HepG2 (cell line): ENCODE measurements at regions not wholly inside any gene's neighbourhood (a gene's known extent, or its start where the extent isn't known, plus 50 kb on each side); places are given as distances from the start of the nearest gene placed in this dataset.

Experiments
- ATAC-seq: fragments of 200-7000 bp; cut with Tn5 transposase; 3 replicates; pipeline ENCODE4 v1.9.1; 2020; ENCODE audit warnings: mild to moderate bottlenecking, moderate library complexity
- BruUV-seq: library from RNA; stranded (reverse); fragments of 400-500 nt; replicated peaks from 2 replicates; lab custom pipeline; 2021; lab: Mats Ljungman, UMichigan
- CTCF ChIA-PET: fragments of 300-600 bp; formaldehyde crosslinking; extraction: SDS; loops from one replicate; lab custom pipeline; 2021; ENCODE audit warnings: low total read pairs, inconsistent platforms, low intra/inter-chr PET ratio; lab: Yijun Ruan, JAX
- POLR2A ChIA-PET: fragments of 350-600 bp; sonication (Branson Sonifier 250); formaldehyde crosslinking; loops from one replicate; lab custom pipeline; 2020; ENCODE audit warnings: antibody characterized with exemption, inconsistent platforms; lab: Yijun Ruan, JAX
- DNase-seq: peaks from one replicate; pipeline ENCODE4 v3.0.0-alpha.2; 2015; ENCODE audit warnings: low spot score
- FAIRE-seq: peaks from 3 replicates; lab custom pipeline; 2011; peaks lifted over from hg19 to GRCh38; lab: Jason Lieb, UNC
- H2AFZ ChIP-seq: one replicate; pipeline ENCODE4 v1.6.1; 2011; ENCODE audit warnings: low read length, inconsistent platforms
- H3K27ac ChIP-seq: fragments of 300-600 bp; 3 replicates; pipeline ENCODE4 v1.8.0; 2011; ENCODE audit warnings: mixed run types, mild to moderate bottlenecking, mixed read lengths, low read length, inconsistent platforms; ENCODE audit not compliant: insufficient read depth; ENCODE audit errors: extremely low read length
- H3K27me3 ChIP-seq, 2 experiments: fragments of 200-600 bp in 1 of 2; 2 replicates in 1 of 2; 3 replicates in 1 of 2; pipeline versions ENCODE4 v1.6.0 to v1.8.0; 2011; ENCODE audit warnings: low read length in 2 of 2, mild to moderate bottlenecking in 2 of 2, moderate library complexity in 2 of 2, inconsistent platforms in 1 of 2; ENCODE audit not compliant: insufficient read depth in 2 of 2, control insufficient read depth in 1 of 2
- H3K36me3 ChIP-seq, 2 experiments: fragments of 200-600 bp in 1 of 2; replicated peaks in 1 of 2; 2 replicates in 1 of 2; 3 replicates in 1 of 2; pipeline versions ENCODE4 v1.5.1 to v1.8.0; 2011; ENCODE audit warnings: low read length in 2 of 2, inconsistent platforms in 1 of 2; ENCODE audit not compliant: insufficient read depth in 2 of 2, control insufficient read depth in 1 of 2
- H3K4me1 ChIP-seq: 2 replicates; pipeline ENCODE4 v1.5.1; 2012; ENCODE audit warnings: low read length, inconsistent platforms; ENCODE audit not compliant: insufficient read depth
- H3K4me2 ChIP-seq: 2 replicates; pipeline ENCODE4 v1.6.0; 2011; ENCODE audit warnings: low read depth, low read length, inconsistent platforms
- H3K4me3 ChIP-seq, 3 experiments: fragments of 200-600 bp in 1 of 3; sonication (generic), shearing (Covaris generic) in 1 of 3; replicated peaks in 1 of 3; 2 replicates each; pipeline ENCODE4 v1.5.1; 2011 to 2016; ENCODE audit warnings: low read length in 3 of 3, inconsistent platforms in 2 of 3, low read depth in 2 of 3, mild to moderate bottlenecking in 2 of 3, control low read depth in 1 of 3, mixed read lengths in 1 of 3; ENCODE audit not compliant: insufficient read depth in 1 of 3
- H3K79me2 ChIP-seq: one replicate; pipeline ENCODE4 v1.6.1; 2011; ENCODE audit warnings: low read length, inconsistent platforms; ENCODE audit not compliant: insufficient read depth
- H3K9ac ChIP-seq: 2 replicates; pipeline ENCODE4 v1.6.0; 2011; ENCODE audit warnings: mild to moderate bottlenecking, low read depth, low read length, inconsistent platforms; ENCODE audit not compliant: insufficient read depth
- H3K9me3 ChIP-seq: 2 replicates; pipeline ENCODE4 v1.5.1; 2012; ENCODE audit warnings: mild to moderate bottlenecking, low read length
- H4K20me1 ChIP-seq: 2 replicates; pipeline ENCODE4 v1.6.0; 2011; ENCODE audit warnings: inconsistent platforms, mild to moderate bottlenecking, low read length, moderate library complexity; ENCODE audit not compliant: insufficient read depth
- KLF9 ChIP-seq: IDR thresholded peaks from 2 replicates; pipeline ENCODE4 v1.6.1; 2016; ENCODE audit warnings: low read depth
- PCBP2 ChIP-seq: fragments of 200-400 bp; formaldehyde crosslinking; optimal IDR thresholded peaks from 2 replicates; pipeline ENCODE3; 2018; ENCODE audit warnings: low read length, low read depth; ENCODE audit not compliant: poor library complexity, severe bottlenecking
- PRMT3 ChIP-seq: sonication (generic); formaldehyde crosslinking; IDR thresholded peaks from 2 replicates; pipeline ENCODE4 v1.8.1; 2022; ENCODE audit warnings: low read depth, mild to moderate bottlenecking, moderate library complexity, missing genetic modification reagents, borderline replicate concordance
- SIN3B ChIP-seq: fragments of 150-350 bp; IDR thresholded peaks from 2 replicates; pipeline ENCODE4 v1.6.1; 2014; ENCODE audit warnings: low read length
- SOX6 ChIP-seq, 2 experiments: fragments of 450-650 bp in 1 of 2; sonication (generic) in 1 of 2; formaldehyde crosslinking in 1 of 2; IDR thresholded peaks; 2 replicates each; pipeline versions ENCODE4 v1.4.0 to v1.6.1; 2017 to 2020; ENCODE audit warnings: antibody characterized with exemption in 1 of 2, mild to moderate bottlenecking in 1 of 2, missing genetic modification reagents in 1 of 2
- ZNF557 ChIP-seq: sonication (generic); formaldehyde crosslinking; IDR thresholded peaks from 2 replicates; pipeline ENCODE4 v1.4.0; 2020; ENCODE audit warnings: missing genetic modification reagents
- ZNF589 ChIP-seq: sonication (generic); formaldehyde crosslinking; conservative IDR thresholded peaks from 2 replicates; pipeline ENCODE4 v1.8.0; 2022; ENCODE audit warnings: mild to moderate bottlenecking, moderate library complexity, missing genetic modification reagents
- WGBS: methylation state at CpG from one replicate; pipeline ENCODE4 v1.1.6; 2017; ENCODE audit warnings: low lambda C conversion rate; 5-methylcytosine and 5-hydroxymethylcytosine counted together
- in situ Hi-C: cut with HindIII; loops from 2 replicates; pipeline ENCODE4 v1.10.0; 2017; ENCODE audit warnings: low pct_unique_long_range_greater_than_20kb; ENCODE audit not compliant: extremely low pct_ligation_motif_present
- intact Hi-C: fragments of 100-400 bp; cut with micrococcal nuclease; formaldehyde crosslinking; loops from one replicate; pipeline ENCODE4 v1.10.0; 2022; ENCODE audit not compliant: unreplicated experiment
- TF ChIP-seq, protein P1 (sequence below): sonication (generic); formaldehyde crosslinking; conservative IDR thresholded peaks from 2 replicates; pipeline ENCODE4 v1.4.0; 2020; ENCODE audit warnings: missing genetic modification reagents
- TF ChIP-seq, protein P2 (sequence below): sonication (generic); formaldehyde crosslinking; IDR thresholded peaks from 2 replicates; pipeline ENCODE4 v1.9.0; 2022; ENCODE audit warnings: missing genetic modification reagents, mild to moderate bottlenecking, borderline replicate concordance
- TF ChIP-seq, protein P3 (sequence below), 2 experiments: fragments of 450-650 bp in 1 of 2; sonication (generic) in 1 of 2; formaldehyde crosslinking in 1 of 2; IDR thresholded peaks; 2 replicates each; pipeline versions ENCODE4 v1.6.1 to v1.8.0; 2016 to 2022; ENCODE audit warnings: antibody characterized with exemption in 1 of 2, mild to moderate bottlenecking in 1 of 2, missing genetic modification reagents in 1 of 2

DNA sequence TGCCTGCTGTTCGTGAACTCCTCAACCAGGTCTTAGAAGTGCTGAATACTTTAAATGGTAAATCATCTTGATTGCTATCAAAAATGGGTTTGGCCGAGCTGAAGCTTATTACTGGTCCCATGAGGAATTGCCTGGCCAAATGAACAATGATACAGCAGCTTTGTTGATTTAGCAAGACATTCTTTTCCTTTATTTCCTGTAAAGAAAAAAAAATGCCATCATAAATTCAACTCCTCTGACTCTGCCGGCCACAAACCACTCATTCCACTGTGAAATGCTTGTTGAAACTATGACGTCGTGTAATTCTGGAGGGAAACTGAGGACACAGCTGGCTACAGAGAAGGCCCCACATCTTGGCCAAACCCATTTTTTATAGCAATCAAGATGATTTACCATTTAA lies 74.2 kb upstream of the ID2 start (continued):
- TF ChIP-seq ZNF557 (no peak), SIN3B (no peak), SOX6 (IDR thresholded peaks at IDR 0.05) (no peak), SOX6 (CRISPR knock-in tag; IDR thresholded peaks at IDR 0.05) (no peak)
- TF ChIP-seq, protein P1, sequence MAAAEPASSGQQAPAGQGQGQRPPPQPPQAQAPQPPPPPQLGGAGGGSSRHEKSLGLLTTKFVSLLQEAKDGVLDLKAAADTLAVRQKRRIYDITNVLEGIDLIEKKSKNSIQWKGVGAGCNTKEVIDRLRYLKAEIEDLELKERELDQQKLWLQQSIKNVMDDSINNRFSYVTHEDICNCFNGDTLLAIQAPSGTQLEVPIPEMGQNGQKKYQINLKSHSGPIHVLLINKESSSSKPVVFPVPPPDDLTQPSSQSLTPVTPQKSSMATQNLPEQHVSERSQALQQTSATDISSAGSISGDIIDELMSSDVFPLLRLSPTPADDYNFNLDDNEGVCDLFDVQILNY (CRISPR knock-in tag) = no peak

DNA sequence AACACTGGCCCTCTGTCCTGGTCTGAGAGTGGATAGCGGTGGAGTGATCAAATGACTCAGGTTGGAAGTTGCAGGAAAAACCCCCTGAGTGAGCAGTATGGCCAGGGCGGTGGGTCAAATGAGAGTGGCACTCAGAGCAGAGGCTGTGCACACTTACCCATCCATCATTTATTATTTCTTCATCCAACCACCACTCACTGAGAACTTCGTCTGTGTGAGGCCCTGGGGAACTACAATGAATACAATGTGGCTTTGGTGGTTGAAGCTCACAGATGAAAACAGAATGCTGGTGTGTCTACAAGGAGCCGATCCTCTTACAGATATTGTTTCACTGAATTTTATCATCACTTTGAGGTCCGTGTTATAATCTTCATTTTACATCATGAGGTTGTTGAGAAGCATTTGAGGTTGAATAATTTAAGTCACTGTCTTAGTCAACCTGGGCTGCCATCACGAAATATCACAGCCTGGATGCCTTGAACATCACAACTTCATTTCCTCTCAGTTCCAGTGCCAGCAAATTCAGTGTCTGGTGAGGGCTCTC lies 73.4 kb upstream of the ID2 start:
- in situ Hi-C loops (no loop called here), intact Hi-C loops (loop anchor here (5.0 kb wide), 1 partner anchor 36 kb away; no protein-coding TSS in a partner anchor)
- CTCF ChIA-PET = no interaction called here
- ATAC-seq = no peak
- POLR2A ChIA-PET = interaction anchor here (0.8 to 10.8 kb wide), 6 partner anchors 17 to 72 kb away, joined by 3 to 206 read pairs (median 26); partner anchors contain the start of gene ID2
- BruUV-seq = no TSS peak
- H3K27ac ChIP-seq = peak overlapping the region; percentile 55
- no peaks in the 10 kb centered on the region for H3K36me3 ChIP-seq
- H3K9me3 ChIP-seq = no peaks in the 10 kb centered on the region
- H3K9ac ChIP-seq = 0 out of 2 replicates have a peak overlapping the region, but pooled peaks have one; percentile 3
- peaks cover 81% of the 10 kb centered on the region for H3K4me1 ChIP-seq
- no peak overlapping the region for H3K4me3 ChIP-seq
- no peak for FAIRE-seq
- no peak overlapping the region for H2AFZ ChIP-seq
- WGBS = 94% methylated on average over 6 of the region's 6 CpGs
- H3K4me2 ChIP-seq = no peak overlapping the region
- H3K27me3 ChIP-seq = no peaks in the 10 kb centered on the region
- H4K20me1 ChIP-seq = no peaks in the 10 kb centered on the region
- H3K79me2 ChIP-seq = no peaks in the 10 kb centered on the region
- DNase-seq = no peak
- TF ChIP-seq PRMT3 (CRISPR knock-in tag) (no peak), ZNF589 (CRISPR knock-in tag) (no peak), KLF9 (CRISPR knock-in tag) (no peak), PCBP2 (no peak)
- TF ChIP-seq, protein P2, sequence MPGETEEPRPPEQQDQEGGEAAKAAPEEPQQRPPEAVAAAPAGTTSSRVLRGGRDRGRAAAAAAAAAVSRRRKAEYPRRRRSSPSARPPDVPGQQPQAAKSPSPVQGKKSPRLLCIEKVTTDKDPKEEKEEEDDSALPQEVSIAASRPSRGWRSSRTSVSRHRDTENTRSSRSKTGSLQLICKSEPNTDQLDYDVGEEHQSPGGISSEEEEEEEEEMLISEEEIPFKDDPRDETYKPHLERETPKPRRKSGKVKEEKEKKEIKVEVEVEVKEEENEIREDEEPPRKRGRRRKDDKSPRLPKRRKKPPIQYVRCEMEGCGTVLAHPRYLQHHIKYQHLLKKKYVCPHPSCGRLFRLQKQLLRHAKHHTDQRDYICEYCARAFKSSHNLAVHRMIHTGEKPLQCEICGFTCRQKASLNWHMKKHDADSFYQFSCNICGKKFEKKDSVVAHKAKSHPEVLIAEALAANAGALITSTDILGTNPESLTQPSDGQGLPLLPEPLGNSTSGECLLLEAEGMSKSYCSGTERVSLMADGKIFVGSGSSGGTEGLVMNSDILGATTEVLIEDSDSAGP (CRISPR knock-in tag) = no peak
- TF ChIP-seq, protein P3, sequence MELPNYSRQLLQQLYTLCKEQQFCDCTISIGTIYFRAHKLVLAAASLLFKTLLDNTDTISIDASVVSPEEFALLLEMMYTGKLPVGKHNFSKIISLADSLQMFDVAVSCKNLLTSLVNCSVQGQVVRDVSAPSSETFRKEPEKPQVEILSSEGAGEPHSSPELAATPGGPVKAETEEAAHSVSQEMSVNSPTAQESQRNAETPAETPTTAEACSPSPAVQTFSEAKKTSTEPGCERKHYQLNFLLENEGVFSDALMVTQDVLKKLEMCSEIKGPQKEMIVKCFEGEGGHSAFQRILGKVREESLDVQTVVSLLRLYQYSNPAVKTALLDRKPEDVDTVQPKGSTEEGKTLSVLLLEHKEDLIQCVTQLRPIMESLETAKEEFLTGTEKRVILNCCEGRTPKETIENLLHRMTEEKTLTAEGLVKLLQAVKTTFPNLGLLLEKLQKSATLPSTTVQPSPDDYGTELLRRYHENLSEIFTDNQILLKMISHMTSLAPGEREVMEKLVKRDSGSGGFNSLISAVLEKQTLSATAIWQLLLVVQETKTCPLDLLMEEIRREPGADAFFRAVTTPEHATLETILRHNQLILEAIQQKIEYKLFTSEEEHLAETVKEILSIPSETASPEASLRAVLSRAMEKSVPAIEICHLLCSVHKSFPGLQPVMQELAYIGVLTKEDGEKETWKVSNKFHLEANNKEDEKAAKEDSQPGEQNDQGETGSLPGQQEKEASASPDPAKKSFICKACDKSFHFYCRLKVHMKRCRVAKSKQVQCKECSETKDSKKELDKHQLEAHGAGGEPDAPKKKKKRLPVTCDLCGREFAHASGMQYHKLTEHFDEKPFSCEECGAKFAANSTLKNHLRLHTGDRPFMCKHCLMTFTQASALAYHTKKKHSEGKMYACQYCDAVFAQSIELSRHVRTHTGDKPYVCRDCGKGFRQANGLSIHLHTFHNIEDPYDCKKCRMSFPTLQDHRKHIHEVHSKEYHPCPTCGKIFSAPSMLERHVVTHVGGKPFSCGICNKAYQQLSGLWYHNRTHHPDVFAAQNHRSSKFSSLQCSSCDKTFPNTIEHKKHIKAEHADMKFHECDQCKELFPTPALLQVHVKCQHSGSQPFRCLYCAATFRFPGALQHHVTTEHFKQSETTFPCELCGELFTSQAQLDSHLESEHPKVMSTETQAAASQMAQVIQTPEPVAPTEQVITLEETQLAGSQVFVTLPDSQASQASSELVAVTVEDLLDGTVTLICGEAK (IDR thresholded peaks at IDR 0.05) = no peak
- TF ChIP-seq, protein P3 (CRISPR knock-in tag; IDR thresholded peaks at IDR 0.05) = no peak
